DMS53 treated with DMSO at 0.1 percent for 48 hours (cell line): ENCODE measurements at regions not wholly inside any gene's neighbourhood (a gene's known extent, or its start where the extent isn't known, plus 50 kb on each side); places are given as distances from the start of the nearest gene placed in this dataset.
A peak's percentile ranks its signal among the peaks of the same experiment; 100 is the strongest.

Source experiments
- DNase-seq: peaks from one replicate; lab custom pipeline; 2025; ENCODE audit not compliant: unreplicated experiment; lab: John Stamatoyannopoulos, UW

DNA sequence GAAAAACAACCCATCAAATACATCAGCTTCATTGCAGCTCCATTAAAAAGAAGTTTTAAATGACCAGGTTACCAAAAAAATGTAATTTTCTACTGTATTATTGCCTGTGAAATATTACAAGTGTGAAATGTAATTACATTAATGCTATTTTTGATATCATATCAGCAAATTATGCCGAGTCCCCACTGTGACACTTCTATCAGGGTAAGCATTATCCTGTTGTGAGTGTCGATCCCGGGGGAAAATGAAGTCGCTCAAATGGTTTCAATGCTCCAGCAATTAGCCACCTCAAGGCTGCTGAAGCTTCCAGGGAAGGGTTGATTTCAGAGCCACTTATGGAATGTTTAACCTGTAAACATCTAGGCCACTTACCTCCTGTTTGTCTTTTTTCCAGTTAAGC is 70.4 kb downstream of the RCN1 start:
- DNase-seq: peak; percentile 52

DNA sequence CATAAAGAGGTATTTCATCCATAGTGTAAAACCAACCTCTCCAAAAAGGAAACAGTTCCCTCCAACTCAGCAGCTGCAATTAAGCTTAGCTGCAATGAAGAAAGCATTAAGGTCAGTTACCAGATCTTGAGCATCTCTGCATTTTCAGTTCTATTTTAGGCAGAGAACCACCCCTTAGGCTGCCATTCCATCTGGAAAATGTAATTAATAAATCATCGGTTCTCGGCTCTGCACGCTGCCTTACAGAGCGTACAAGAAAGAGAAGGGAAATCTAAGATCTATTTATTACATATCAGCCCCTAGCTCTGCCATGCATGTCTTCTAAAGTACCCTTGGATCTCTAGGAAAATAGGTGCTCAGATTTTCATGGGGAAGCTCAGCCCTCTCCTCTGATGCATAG is 71.5 kb downstream of the RCN1 start:
- no peak for DNase-seq

DNA sequence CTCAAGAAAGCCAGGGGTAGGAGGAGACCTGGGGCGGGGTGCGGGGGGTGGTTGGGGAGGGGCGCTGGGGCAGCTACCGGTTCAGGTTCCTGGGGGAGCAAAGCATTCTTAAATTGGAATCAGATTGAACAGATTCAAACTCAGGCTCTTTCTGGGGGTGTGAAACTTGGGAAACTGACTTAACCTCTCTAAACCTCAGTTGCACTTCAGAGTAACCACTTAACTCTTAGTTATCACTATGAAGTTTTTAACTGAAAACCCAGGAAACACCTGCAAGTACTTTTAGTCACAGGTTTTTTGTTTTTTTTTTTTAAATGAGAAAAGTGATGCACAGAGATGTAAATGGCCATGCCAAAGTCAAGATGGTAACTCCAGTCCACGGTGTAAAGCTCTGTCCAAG is 72.0 kb downstream of the RCN1 start:
- no peak for DNase-seq

DNA sequence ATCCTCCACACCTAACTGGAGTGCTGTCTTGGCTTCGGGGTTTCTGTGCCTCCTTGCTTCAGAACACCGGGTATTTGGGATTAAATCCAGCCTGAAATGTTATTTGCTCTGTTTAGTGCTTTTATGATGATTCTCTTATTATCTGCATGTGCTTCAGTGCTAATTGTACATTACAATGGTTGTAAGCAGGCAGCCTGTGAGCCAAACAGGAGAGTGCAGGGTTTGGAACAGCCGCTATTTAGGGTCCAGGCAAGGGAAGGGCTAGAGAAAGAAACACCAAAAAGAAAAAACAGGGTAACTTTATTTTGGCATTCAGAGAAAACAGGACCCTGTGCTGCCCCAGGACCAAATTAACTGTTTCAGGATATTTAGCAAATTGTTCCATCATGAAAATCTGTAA is 72.7 kb downstream of the RCN1 start:
- DNase-seq: no peak

DNA sequence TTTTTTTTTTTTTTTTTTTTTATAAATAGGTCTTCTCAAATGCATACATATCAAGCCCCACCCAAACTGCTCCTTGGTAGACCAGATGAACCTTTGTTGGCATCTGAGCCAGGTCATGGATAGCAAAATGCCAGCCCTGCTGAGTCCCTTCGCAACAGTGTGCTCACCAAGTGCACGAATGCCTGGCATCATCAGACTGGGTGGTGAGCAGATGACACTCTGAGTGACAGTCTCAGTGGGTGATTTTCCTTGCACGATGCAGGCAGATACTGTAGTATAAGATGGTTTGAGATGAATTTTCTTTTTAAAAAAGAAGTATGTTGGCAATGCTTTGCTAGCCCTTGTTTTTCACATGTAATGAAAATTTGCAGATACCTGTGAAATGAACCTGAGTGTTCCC is 74.0 kb downstream of the RCN1 start:
- DNase-seq: no peak

DNA sequence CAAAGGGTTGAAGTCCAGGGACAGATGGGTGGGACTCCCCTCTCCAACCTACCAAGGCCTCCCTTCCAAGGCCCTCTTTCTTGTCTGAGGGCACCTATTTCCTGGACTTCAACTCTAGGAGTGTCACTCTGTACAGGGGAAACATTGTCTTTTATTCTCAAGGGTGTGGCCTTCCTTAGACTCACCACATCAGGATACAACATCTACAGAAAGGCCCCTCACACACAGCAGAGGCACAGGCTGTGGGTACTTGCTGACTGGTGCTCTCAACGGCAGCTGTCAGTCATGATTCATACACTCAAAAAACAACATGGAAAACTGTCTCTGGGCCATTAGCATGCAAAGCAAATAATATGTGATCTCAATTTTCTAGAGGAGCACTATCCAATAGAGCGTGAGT is 78.0 kb downstream of the RCN1 start:
- no peak for DNase-seq

DNA sequence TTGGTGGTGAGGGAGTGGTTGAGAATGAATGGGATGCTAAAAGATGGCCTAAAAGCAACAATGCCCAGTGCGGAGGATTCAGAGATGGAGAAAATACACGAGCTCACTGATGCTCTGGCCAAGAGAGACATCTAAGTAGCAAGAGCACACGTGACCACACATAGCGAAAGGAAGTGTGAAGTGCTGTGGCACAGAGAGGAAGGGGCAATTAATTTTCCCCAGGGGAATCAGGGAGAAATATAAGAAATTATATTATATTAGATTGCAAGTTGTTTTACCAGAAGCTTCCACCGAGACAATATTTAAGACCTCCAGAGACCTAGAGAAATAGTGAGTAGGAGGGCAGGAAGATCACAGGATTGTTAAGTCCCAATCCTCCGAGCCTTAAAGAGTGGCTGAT is 80.6 kb downstream of the RCN1 start:
- DNase-seq: no peak

DNA sequence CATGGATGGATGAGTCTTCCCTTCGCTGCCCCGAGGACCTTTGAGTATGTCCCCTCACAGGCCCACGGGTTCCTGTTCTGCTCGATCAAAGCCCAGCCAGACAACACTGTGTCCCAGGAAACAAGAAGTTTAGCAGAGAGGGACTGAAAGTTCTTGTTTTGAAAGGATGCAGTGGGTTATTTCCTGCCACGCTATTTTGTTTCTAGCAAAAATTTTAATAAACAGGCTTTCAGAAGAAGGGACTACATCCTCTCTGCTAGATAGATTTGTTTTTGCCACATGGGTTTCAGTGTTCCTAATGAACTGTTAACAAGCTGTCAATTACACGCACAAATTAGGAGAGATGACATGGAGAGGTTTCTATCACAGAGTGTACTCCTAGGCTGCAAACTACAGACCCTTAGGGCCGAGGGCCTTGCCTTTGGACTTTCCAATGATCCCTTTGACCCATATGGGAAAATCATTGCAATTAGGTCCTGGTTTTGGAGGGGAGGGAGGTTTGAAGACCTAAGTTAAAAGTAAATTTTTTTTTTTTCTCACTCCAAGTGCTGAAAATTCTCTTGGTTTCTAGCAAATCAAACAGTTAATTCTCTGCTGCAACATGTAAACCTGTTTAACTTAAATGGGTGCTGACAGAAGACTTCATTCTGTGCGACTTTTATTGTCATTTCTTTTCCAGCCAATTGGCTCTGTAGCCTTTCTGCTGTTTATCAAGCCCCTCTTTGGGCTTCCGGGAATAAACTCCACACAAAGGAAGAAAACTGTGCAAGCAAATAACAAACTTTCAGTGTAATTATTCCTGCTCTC is 81.4 kb downstream of the RCN1 start:
- DNase-seq: no peak

DNA sequence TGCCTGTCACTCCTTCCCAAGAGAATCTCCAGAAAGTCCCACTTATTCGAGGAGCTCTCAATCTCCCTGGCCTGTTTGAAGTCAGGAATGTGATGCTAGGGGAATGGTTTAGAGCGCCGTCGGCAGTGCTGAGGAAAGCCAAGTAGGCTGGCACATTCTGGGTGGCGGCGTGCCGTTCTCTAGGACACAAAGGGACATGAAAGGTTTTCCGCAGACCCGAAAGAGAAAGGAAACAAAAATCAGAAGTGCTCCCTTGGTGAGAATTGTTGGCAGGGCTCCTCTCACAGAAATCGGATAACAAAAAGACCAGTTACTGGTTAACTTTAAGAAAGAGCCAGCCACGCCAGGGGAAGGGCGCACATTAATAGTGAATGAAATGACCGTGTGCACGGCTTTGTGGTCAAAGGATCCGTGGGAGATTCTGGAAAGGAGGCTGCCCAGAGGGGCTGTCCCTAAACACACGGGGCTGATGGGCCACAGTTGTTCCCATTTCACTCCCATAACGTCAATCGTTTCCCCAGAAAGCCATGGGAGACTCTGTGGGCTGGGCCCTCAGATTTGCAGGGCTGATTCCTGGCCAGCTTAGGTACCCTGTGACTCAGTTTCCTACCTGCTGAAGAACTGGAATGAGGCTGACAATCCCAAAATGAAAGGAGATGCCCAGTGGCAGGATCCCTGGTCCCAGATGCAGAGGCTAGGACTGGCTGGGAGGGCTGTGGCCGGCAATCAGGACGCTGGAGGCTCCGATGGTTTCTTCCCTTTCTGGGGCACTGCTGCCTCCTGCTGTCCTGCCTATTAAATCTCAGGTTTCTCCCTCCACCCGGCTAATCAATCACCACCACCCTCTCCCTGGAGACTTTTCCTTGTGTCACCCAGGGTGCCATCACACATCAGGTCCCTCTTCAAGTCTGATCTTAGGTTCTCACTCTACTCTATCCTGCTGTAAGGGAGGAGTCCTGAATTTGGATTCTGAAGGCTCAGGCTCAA is 82.3 kb downstream of the RCN1 start:
- peak; percentile 52 for DNase-seq

DNA sequence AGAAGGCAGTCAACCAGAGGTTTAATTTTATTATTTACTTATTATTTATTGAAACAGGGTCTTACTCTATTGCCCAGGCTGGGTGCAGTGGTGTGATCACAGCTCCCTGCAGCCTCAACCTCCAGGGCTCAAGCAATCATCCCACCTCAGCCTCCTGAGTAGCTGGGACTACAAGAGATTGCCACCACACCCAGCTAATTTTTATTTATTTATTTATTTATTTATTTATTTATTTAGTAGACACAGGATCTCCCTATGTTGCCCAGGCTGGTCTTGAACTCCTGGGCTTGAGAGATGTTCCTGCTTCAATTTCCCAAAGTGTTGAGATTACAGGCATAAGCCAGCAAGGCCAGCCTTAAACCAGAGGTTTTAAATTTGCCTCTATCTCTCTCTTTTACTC is 83.1 kb downstream of the RCN1 start:
- no peak for DNase-seq

DNA sequence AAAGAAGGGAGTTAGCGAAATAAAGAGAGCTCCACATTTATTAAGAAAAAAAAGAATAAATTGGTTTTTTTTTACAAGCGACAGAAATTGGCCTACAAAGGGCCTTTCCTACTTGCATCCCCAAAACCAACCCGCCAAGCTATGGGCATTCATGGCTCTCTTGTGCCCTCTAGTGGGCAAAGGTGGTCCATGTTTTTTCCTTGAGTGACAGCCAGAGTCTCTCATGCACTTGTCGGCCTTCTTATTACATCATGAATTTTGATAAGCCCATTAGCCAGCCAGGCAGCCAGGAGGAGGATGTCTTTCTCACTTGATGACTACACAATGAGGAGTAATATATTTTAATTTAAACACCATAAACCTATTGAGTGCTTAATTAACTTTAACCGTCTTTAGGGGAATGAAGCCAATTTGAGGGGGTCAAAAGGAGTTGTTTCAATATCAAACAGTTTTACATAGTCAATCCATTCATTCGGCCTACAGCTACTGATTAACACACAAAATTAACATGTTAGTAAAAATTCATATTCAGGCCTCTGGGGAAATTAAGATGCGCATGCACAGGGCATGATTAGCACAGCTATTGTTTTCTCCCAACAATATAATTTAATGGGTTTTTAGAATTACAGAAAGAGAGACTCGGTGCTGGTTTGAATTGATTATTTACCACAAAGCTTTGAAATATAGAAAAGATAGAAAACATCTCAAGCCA is 85.5 kb downstream of the RCN1 start:
- peak; percentile 53 for DNase-seq

DNA sequence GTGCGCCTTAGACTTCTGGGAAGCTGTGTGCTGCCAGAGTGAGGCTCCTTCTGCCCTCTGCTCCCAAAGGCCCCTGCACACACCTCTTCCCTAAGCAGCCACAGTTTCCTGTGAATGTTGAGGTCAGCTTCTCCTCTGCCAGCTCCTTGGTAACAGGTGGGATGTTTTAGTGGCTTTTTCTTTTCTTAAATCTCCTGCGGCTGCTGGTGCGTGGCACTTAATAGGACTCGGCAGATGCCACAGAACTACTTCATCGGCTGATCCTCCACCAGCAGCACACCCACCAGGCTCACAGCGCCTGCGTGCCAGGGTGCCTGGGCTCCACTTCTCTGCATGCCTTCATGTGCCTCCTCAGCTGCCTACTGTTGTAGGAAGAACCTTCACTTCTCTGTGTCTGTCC is 87.8 kb downstream of the RCN1 start:
- DNase-seq: no peak

DNA sequence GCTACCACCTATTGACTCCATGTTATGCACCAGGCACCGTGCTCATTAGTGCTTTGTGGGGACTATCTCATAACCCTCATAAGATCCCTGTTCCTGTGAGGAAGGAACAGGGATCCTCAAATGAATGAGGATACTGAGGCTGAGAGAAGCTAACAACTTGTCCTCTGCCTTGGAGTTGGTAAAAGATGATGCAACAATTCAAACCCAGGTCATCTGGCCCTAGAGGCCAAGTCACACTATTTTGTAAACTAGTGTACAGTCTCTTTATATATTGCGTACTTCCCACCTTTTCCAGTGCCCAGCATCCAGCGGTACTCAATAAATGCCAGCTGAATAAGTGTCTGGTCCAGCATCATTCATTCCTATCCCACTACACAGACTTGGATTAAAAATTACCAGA is 92.6 kb downstream of the RCN1 start:
- no peak for DNase-seq

DNA sequence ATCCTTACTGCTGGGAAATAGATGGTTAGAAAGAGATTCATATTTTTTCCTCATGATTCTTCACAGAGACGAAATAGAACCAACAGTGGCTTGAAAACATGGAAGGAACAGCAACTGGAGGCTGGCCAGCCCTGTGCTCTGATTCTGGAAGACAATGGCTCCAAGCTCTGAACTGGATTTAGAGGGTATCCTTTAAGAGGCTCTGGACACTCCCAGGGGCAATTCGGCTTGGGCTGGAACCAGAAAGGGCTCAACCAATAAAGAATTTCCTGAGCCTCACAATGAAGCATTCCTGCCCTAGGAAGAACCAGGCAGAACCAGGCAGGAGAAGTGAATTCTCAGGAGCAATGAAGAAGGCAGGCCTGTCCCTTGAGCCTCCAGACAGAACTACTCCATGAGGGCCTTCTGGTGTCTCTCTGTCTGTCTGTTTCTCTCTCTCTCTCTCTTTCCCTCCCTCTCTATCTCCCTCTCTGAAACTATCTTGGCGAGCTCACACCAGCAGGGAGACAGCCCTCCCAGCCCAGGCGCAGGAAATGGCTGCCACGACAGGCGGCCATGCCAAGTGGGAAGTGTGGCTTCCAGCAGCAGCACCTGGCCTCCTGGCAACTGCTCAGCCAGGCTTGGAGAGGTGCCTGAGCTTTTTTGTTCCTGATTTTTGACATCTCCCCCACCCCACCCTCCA is 93.3 kb downstream of the RCN1 start:
- no peak for DNase-seq

DNA sequence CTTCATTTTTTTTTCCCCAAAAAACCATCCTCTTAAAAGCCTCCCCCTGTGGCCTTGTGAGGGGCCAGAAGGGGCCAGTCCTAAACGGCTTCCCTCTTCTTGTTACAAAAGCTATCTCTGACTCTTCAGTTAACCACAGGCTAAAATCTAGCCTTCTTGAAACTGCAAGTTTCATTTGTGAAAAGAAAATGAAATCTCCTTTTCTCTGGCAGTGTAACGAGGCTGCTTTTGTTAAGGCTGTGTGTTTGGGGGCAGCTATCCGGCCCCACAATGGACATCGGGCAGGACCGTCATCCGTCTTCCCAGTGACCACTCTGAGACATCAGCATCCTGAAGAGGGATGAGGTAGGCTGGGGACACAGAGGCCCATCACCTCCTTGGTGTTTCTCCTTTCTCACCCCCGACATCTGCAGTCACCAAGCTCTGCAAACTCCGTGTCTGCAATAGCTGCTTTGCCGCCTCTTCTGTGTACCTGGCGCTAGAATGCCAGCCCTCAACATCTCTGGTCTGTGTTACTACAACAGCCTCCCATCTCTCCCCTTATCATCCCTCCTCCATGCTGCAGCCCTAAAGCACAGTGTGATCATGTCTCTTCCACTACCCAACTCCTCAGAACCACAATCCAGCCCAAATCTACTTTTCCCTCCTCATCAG is 94.0 kb downstream of the RCN1 start:
- no peak for DNase-seq

DNA sequence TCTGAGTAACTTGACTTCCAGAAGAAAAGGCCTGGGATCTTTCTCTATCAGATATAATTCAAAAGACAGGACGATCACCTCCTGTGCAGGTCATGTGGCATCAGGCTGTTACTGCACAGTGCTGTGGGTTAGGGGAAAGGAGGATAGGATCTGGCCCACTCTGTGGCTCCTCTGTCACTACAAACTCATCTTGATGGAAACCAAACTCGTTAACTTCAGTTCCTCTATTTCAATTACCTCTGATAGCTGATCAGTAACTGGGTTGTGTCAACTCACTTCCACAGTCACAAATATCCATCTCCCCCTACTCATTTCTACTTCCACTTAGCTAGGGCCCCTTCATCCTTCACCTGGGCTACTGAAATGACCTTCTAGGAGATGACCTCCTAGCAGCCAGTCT is 95.2 kb downstream of the RCN1 start:
- DNase-seq: no peak

DNA sequence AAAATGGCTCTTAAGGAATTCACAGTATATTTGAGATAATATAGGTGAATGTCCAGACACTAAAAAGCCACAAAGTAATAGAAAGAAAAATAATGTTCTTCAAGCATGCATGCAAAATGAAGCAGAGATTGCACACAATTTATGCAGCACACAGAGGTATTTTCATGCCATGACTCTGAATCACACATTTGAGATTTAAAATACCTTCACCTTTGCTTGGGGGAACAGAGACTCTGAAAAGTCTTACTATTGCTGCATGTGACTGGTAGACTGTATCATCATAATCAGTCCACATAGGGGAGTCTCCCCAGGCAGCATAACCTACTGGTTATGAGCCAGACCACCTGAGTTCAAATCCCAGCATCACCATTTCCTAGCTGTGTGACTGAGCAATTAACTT is 96.2 kb downstream of the RCN1 start:
- DNase-seq: no peak

DNA sequence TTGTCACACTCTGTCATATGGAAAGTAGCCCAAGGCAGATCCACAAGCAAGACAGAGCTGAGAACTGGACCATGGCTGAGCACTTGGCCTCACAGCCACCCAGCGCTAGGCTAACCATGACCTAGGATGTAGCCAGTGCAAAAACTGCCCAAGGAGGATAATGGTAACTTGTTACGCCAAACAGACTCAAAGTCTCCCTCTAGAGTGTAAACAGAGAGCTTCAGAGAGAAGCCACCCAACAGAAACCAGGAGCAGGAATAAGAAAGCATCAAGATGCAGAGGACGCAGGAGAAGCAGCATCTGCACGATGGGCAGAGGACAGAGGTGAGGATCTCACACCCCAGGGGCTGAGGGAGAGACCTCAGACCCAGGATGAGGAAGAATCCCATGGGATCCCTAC is 97.9 kb downstream of the RCN1 start:
- no peak for DNase-seq

DNA sequence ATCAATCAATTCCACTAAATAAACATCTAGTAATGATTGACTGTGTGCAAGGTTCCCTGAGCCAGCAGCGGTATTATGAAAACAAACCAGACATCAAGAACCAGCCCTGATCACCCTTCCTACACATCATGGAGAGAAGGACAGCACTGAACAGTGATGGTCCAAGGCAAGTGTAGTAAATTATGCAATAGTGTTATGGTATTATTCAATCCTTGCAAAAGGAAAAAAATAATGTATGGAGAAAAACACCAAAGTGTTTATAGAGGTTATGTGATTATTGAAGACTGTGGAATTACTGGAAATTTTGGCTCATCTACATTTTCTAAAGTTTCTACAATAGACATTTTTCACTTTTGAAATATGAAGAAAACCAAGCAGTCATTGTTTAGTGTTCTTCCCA is 105.3 kb downstream of the RCN1 start:
- no peak for DNase-seq

DNA sequence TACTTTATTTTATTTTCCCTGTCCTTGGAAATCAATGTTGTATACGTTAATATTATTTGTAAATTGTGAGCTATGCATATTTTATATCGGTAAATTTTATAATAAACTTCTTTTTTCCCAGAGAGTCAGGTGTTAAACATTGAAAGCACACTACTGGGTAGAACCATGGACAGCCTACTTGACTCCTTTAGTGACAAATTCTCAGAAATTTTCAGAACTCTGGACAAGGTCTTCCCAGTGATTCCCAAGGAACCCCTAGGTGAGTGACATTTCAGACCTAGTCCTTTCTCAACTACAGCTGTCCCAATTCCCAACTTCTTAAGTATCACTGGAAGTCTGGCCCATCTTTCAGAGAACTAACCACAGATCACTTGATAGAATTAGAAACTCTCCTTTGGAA is 107.2 kb downstream of the RCN1 start:
- DNase-seq: no peak
